ENCODE measurements at regions not wholly inside any gene's neighbourhood (a gene's known extent, or its start where the extent isn't known, plus 50 kb on each side); places are given as distances from the start of the nearest gene placed in this dataset.

DNA sequence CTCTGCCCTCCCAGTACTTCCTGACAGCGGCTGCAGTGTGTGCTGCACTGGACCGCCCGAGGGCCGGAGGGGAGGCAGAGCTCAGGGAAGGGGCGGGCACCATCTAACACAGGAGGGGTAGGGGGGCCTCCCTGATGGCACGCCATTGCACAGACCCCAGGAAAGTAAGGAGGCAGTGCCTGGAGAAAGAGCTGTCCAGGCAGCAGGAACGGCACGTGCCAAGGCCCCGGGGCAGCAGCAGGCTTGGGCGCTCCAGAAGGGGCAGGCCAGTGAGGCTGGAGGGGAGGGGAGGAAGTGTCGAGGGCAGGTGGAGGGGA, 110.7 kb downstream of the CRYAA start:
- no peak for TF ChIP-seq POLR2A (IDR thresholded peaks at IDR 0.05; ENCODE audit: low read depth, low read length)
- no peak for TF ChIP-seq TAF1 (IDR thresholded peaks at IDR 0.05; ENCODE audit: borderline replicate concordance, low read depth, low read length)

Data from GM12892 (cell line).